PC-3 (cell line): ENCODE measurements at regions not wholly inside any gene's neighbourhood (a gene's known extent, or its start where the extent isn't known, plus 50 kb on each side); places are given as distances from the start of the nearest gene placed in this dataset.

Source experiments
- EZH2 ChIP-seq: fragments of 300-600 bp; sonication (generic); IDR thresholded peaks from one replicate; pipeline ENCODE4 v1.6.1; 2017; ENCODE audit warnings: antibody characterized with exemption, mild to moderate bottlenecking, low read length; ENCODE audit not compliant: unreplicated experiment
- EZH2phosphoT487 ChIP-seq: fragments of 300-600 bp; sonication (generic); IDR thresholded peaks from 2 replicates; pipeline ENCODE4 v1.6.1; 2018; ENCODE audit warnings: mild to moderate bottlenecking, antibody characterized with exemption, low read length, borderline replicate concordance
- TF ChIP-seq, protein P1 (sequence below): fragments of 300-600 bp; sonication (generic); conservative IDR thresholded peaks from 2 replicates; pipeline ENCODE4 v1.5.1; 2017; ENCODE audit warnings: antibody characterized with exemption, low read depth, mild to moderate bottlenecking, low read length

DNA sequence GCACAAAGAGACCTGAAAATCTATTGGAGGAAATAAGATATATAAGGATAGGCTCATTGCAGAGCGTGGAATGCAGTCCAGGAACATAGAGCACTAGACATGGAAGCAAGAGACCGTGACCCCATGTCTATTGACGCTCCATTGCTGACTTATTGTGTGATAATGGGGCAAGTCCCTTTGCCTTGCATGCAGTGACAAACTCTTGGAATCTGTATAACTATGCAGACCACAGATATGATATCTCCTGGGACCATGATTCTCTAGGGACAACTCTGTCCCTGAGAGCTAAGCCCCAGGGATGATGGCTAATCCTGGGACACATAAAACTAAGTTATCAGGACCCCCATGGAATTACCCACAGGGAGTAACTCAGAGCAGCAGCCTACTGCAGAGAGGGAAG lies 73.1 kb upstream of the PRDX6 start:
- TF ChIP-seq, protein P1, sequence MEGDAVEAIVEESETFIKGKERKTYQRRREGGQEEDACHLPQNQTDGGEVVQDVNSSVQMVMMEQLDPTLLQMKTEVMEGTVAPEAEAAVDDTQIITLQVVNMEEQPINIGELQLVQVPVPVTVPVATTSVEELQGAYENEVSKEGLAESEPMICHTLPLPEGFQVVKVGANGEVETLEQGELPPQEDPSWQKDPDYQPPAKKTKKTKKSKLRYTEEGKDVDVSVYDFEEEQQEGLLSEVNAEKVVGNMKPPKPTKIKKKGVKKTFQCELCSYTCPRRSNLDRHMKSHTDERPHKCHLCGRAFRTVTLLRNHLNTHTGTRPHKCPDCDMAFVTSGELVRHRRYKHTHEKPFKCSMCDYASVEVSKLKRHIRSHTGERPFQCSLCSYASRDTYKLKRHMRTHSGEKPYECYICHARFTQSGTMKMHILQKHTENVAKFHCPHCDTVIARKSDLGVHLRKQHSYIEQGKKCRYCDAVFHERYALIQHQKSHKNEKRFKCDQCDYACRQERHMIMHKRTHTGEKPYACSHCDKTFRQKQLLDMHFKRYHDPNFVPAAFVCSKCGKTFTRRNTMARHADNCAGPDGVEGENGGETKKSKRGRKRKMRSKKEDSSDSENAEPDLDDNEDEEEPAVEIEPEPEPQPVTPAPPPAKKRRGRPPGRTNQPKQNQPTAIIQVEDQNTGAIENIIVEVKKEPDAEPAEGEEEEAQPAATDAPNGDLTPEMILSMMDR = no peak
- TF ChIP-seq EZH2 (no peak), EZH2phosphoT487 (no peak)
